Astrocyte of the cerebellum (primary cell): ENCODE measurements at regions not wholly inside any gene's neighbourhood (a gene's known extent, or its start where the extent isn't known, plus 50 kb on each side); places are given as distances from the start of the nearest gene placed in this dataset.
"Not testable (repeated sequence)": the region's sequence is repeated elsewhere in the genome, so short reads cannot be mapped to it uniquely, and the experiment has no call there.

Source experiments
- DNase-seq: peaks from one replicate; pipeline ENCODE4 v3.0.0-alpha.2; 2011; ENCODE audit warnings: low read depth
- H3K4me3 ChIP-seq: 2 replicates; pipeline ENCODE4 v1.5.1; 2011; ENCODE audit warnings: mild to moderate bottlenecking, low read depth, low read length, moderate library complexity
- CTCF ChIP-seq: IDR thresholded peaks from 2 replicates; pipeline ENCODE4 v1.5.1; 2012; ENCODE audit warnings: low read length, low read depth, moderate library complexity, mild to moderate bottlenecking; ENCODE audit errors: missing control alignments
- in situ Hi-C: cut with HindIII; loops from 2 replicates; pipeline ENCODE4 v1.10.0; 2017; ENCODE audit warnings: low sequenced_read_pairs

- no peak overlapping the region for H3K4me3 ChIP-seq
- no peak for TF ChIP-seq CTCF
- in situ Hi-C loops = no loop called here
- no peak for DNase-seq
These were observed 85.6 kb downstream of the OLFM1 start for GRCh38 chr9:135173066-135173465.

GRCh38 chr9:135174248-135174647 lies 86.8 kb downstream of the OLFM1 start:
- H3K4me3 ChIP-seq = no peak overlapping the region
- no peak for TF ChIP-seq CTCF
- DNase-seq = no peak
- in situ Hi-C loops = no loop called here

GRCh38 chr9:135174981-135175380 lies 87.5 kb downstream of the OLFM1 start:
- in situ Hi-C loops = no loop called here
- H3K4me3 ChIP-seq = no peak overlapping the region
- no peak for TF ChIP-seq CTCF

GRCh38 chr9:135176284-135176683 lies 88.8 kb downstream of the OLFM1 start:
- DNase-seq = no peak
- TF ChIP-seq CTCF = no peak
- in situ Hi-C loops = no loop called here
- H3K4me3 ChIP-seq = no peak overlapping the region

More at GRCh38 chr9:135174981-135175380, 87.5 kb downstream of the OLFM1 start:
- no peak for DNase-seq

- H3K4me3 ChIP-seq, in situ Hi-C loops, DNase-seq: not testable (repeated sequence)
These were observed 90.1 kb downstream of the OLFM1 start for GRCh38 chr9:135177562-135177961.

GRCh38 chr9:135178498-135178897 lies 91.0 kb downstream of the OLFM1 start:
- in situ Hi-C loops = no loop called here
- no peak overlapping the region for H3K4me3 ChIP-seq
- no peak for TF ChIP-seq CTCF
- no peak for DNase-seq

- DNase-seq = no peak
- in situ Hi-C loops = no loop called here
- H3K4me3 ChIP-seq = no peak overlapping the region
- no peak for TF ChIP-seq CTCF
These were observed 91.6 kb downstream of the OLFM1 start for GRCh38 chr9:135179041-135179440.
